T-helper 1 cell treated with Interleukin-12 subunit alpha and Interleukin-12 subunit beta and Interleukin-4 antibody, amounts not matched to agents 30 ng/mL and 1 ng/mL, for 36 hours (primary cell): ENCODE measurements at regions not wholly inside any gene's neighbourhood (a gene's known extent, or its start where the extent isn't known, plus 50 kb on each side); places are given as distances from the start of the nearest gene placed in this dataset.
"Not testable (repeated sequence)": the region's sequence is repeated elsewhere in the genome, so short reads cannot be mapped to it uniquely, and the experiment has no call there.

ENCODE experiments used
- intact Hi-C: fragments of 100-400 bp; cut with micrococcal nuclease; formaldehyde crosslinking; loops from one replicate; pipeline ENCODE4 v1.15.1; 2024

- intact Hi-C loops: no loop called here
These were observed 185.2 kb downstream of the UACA start for GRCh38 chr15:70578196-70578595.

- intact Hi-C loops: no loop called here
These were observed 186.7 kb downstream of the UACA start for GRCh38 chr15:70576696-70577095.

- intact Hi-C loops: no loop called here
These were observed 187.1 kb downstream of the UACA start for GRCh38 chr15:70576276-70576675.

- intact Hi-C loops: no loop called here
These were observed 187.8 kb downstream of the UACA start for GRCh38 chr15:70575231-70576226.

- intact Hi-C loops: not testable (repeated sequence)
These were observed 189.0 kb downstream of the UACA start for GRCh38 chr15:70574325-70574724.

- intact Hi-C loops: no loop called here
These were observed 190.1 kb downstream of the UACA start for GRCh38 chr15:70573121-70573850.

GRCh38 chr15:70569714-70570231, 193.6 kb downstream of the UACA start:
- intact Hi-C loops: loop anchor here (10.0 kb wide), 1 partner anchor 155 kb away; no protein-coding TSS in a partner anchor

- intact Hi-C loops: loop anchor here (10.0 kb wide), 1 partner anchor 156 kb away; no protein-coding TSS in a partner anchor
These were observed 194.2 kb downstream of the UACA start for GRCh38 chr15:70569091-70569713.

- intact Hi-C loops: loop anchor here (10.0 kb wide), 1 partner anchor 158 kb away; no protein-coding TSS in a partner anchor
These were observed 196.4 kb downstream of the UACA start for GRCh38 chr15:70566989-70567388.

- intact Hi-C loops: loop anchor here (10.0 kb wide), 1 partner anchor 159 kb away; no protein-coding TSS in a partner anchor
These were observed 197.1 kb downstream of the UACA start for GRCh38 chr15:70566047-70566835.

- intact Hi-C loops: loop anchor here (10.0 kb wide), 1 partner anchor 161 kb away; no protein-coding TSS in a partner anchor
These were observed 199.7 kb downstream of the UACA start for GRCh38 chr15:70563561-70564095.

- intact Hi-C loops: loop anchor here (10.0 kb wide), 1 partner anchor 162 kb away; no protein-coding TSS in a partner anchor
These were observed 200.5 kb downstream of the UACA start for GRCh38 chr15:70562906-70563305.

- intact Hi-C loops: loop anchor here (10.0 kb wide), 1 partner anchor 163 kb away; no protein-coding TSS in a partner anchor
These were observed 201.5 kb downstream of the UACA start for GRCh38 chr15:70561885-70562284.

- intact Hi-C loops: loop anchor here (10.0 kb wide), 1 partner anchor 164 kb away; no protein-coding TSS in a partner anchor
These were observed 202.6 kb downstream of the UACA start for GRCh38 chr15:70560617-70561328.

GRCh38 chr15:70559265-70560239, 203.8 kb downstream of the UACA start:
- intact Hi-C loops: loop anchor here (1.0 to 10.0 kb wide), 5 partner anchors 24 to 165 kb away; no protein-coding TSS in a partner anchor

GRCh38 chr15:70558406-70559264, 204.7 kb downstream of the UACA start:
- intact Hi-C loops: loop anchor here (1.0 to 10.0 kb wide), 4 partner anchors 23 to 116 kb away; no protein-coding TSS in a partner anchor
